WERI-Rb-1 (cell line): ENCODE measurements at regions not wholly inside any gene's neighbourhood (a gene's known extent, or its start where the extent isn't known, plus 50 kb on each side); places are given as distances from the start of the nearest gene placed in this dataset.

Experiments
- DNase-seq: peaks from one replicate; pipeline ENCODE4 v3.0.0-alpha.2; 2020
- H3K27ac ChIP-seq: fragments of 250-450 bp; sonication (Bioruptor Pico); 2 replicates; pipeline ENCODE4 v1.5.1; 2020; ENCODE audit warnings: mild to moderate bottlenecking, moderate library complexity
- H3K27me3 ChIP-seq: fragments of 250-450 bp; sonication (Bioruptor Pico); 2 replicates; pipeline ENCODE4 v1.5.1; 2021; ENCODE audit warnings: mild to moderate bottlenecking, low read depth, moderate library complexity; ENCODE audit not compliant: insufficient read depth, severe bottlenecking
- H3K36me3 ChIP-seq: fragments of 250-450 bp; sonication (Bioruptor Pico); 2 replicates; pipeline ENCODE4 v1.5.1; 2020; ENCODE audit warnings: mild to moderate bottlenecking, moderate library complexity
- H3K4me3 ChIP-seq: 2 replicates; pipeline ENCODE4 v1.5.1; 2011; ENCODE audit warnings: low read depth, mild to moderate bottlenecking, control low read depth, low read length
- H3K9me3 ChIP-seq: fragments of 250-450 bp; sonication (Bioruptor Pico); 2 replicates; pipeline ENCODE4 v1.5.1; 2021; ENCODE audit warnings: mild to moderate bottlenecking, moderate library complexity; ENCODE audit not compliant: severe bottlenecking
- CTCF ChIP-seq: IDR thresholded peaks from 2 replicates; pipeline ENCODE4 v1.5.1; 2011; ENCODE audit warnings: low read depth, mild to moderate bottlenecking, control low read depth, inconsistent platforms, low read length

GRCh38 chr12:24014915-24015832, 65.7 kb upstream of the SOX5 start:
- DNase-seq, result no peak
- H3K27ac ChIP-seq, result no peak overlapping the region
- no peak for TF ChIP-seq CTCF
- H3K36me3 ChIP-seq, result no peaks in the 10 kb centered on the region
- no peaks in the 10 kb centered on the region for H3K27me3 ChIP-seq
- H3K9me3 ChIP-seq, result no peaks in the 10 kb centered on the region
- H3K4me3 ChIP-seq, result no peak overlapping the region

GRCh38 chr12:24014240-24014639, 64.8 kb upstream of the SOX5 start:
- no peak for DNase-seq
- no peak overlapping the region for H3K27ac ChIP-seq
- H3K36me3 ChIP-seq, result no peaks in the 10 kb centered on the region
- no peak for TF ChIP-seq CTCF
- H3K27me3 ChIP-seq, result no peaks in the 10 kb centered on the region
- H3K4me3 ChIP-seq, result no peak overlapping the region
- H3K9me3 ChIP-seq, result no peaks in the 10 kb centered on the region

- no peaks in the 10 kb centered on the region for H3K36me3 ChIP-seq
- no peak for DNase-seq
- TF ChIP-seq CTCF, result 0 out of 2 replicates have a peak, but pooled peaks have one; percentile 5
These were observed 63.1 kb upstream of the SOX5 start for GRCh38 chr12:24012528-24012927.

GRCh38 chr12:24011927-24012507, 62.5 kb upstream of the SOX5 start:
- no peaks in the 10 kb centered on the region for H3K27me3 ChIP-seq
- no peaks in the 10 kb centered on the region for H3K9me3 ChIP-seq
- H3K27ac ChIP-seq, result no peak overlapping the region
- TF ChIP-seq CTCF, result no peak
- DNase-seq, result no peak
- H3K36me3 ChIP-seq, result no peaks in the 10 kb centered on the region
- no peak overlapping the region for H3K4me3 ChIP-seq

More at GRCh38 chr12:24012528-24012927, 63.1 kb upstream of the SOX5 start:
- Histone ChIP-seq H3K27ac (no peak overlapping the region), H3K9me3 (no peaks in the 10 kb centered on the region), H3K27me3 (no peaks in the 10 kb centered on the region), H3K4me3 (no peak overlapping the region)

GRCh38 chr12:24008166-24008565, 58.7 kb upstream of the SOX5 start:
- Histone ChIP-seq H3K27me3 (no peaks in the 10 kb centered on the region), H3K36me3 (no peaks in the 10 kb centered on the region), H3K4me3 (no peak overlapping the region), H3K27ac (no peak overlapping the region), H3K9me3 (no peaks in the 10 kb centered on the region)
- no peak for TF ChIP-seq CTCF
- no peak for DNase-seq
